Ovary (tissue), 3 donors: ENCODE measurements at regions not wholly inside any gene's neighbourhood (a gene's known extent, or its start where the extent isn't known, plus 50 kb on each side); places are given as distances from the start of the nearest gene placed in this dataset.

Experiments
- CTCF ChIP-seq, 3 donors: fragments of 450-650 bp in 2 of 3; fragments of 200-600 bp in 1 of 3; IDR thresholded peaks; one replicate each; pipeline versions ENCODE4 v1.5.1 to v1.8.0; 2016 to 2022; ENCODE audit warnings: antibody characterized with exemption in 3 of 3, mild to moderate bottlenecking in 1 of 3
- POLR2A ChIP-seq: fragments of 450-650 bp; IDR thresholded peaks from one replicate; pipeline ENCODE4 v1.6.1; 2017; ENCODE audit warnings: antibody characterized with exemption, mild to moderate bottlenecking, moderate library complexity
- donor health status: DM: no; HTN: no; CAD: no.

GRCh38 chr15:20356911-20357480, 184.6 kb downstream of the GOLGA6L6 start:
- TF ChIP-seq CTCF (IDR thresholded peaks at IDR 0.05) (no peak), POLR2A (no peak)
